ENCODE measurements at regions not wholly inside any gene's neighbourhood (a gene's known extent, or its start where the extent isn't known, plus 50 kb on each side); places are given as distances from the start of the nearest gene placed in this dataset.

GRCh38 chr14:34218881-34219280 is 243.2 kb downstream of the SPTSSA start:
- no peak for DNase-seq (ENCODE audit: low read depth in 2 of 2)

- DNase-seq (ENCODE audit: low read depth in 2 of 2), result no peak
Observed at GRCh38 chr14:34214961-34215360, 247.1 kb downstream of the SPTSSA start.

GRCh38 chr14:34213332-34213731 is 248.7 kb downstream of the SPTSSA start:
- no peak for DNase-seq (ENCODE audit: low read depth in 2 of 2)

GRCh38 chr14:34212172-34212929 is 249.7 kb downstream of the SPTSSA start:
- no peak for DNase-seq (ENCODE audit: low read depth in 2 of 2)

- no peak for DNase-seq (ENCODE audit: low read depth in 2 of 2)
Observed at GRCh38 chr14:34211732-34212131, 250.3 kb downstream of the SPTSSA start.

GRCh38 chr14:34208532-34208931 is 253.5 kb downstream of the SPTSSA start:
- DNase-seq (ENCODE audit: low read depth in 2 of 2), result no peak

GRCh38 chr14:34205799-34206198 is 254.9 kb upstream of the EGLN3 start:
- DNase-seq (ENCODE audit: low read depth in 2 of 2), result no peak

- no peak for DNase-seq (ENCODE audit: low read depth in 2 of 2)
Observed at GRCh38 chr14:34204774-34205173, 253.9 kb upstream of the EGLN3 start.

- no peak for DNase-seq (ENCODE audit: low read depth in 2 of 2)
Observed at GRCh38 chr14:34203251-34203722, 252.4 kb upstream of the EGLN3 start.

GRCh38 chr14:34201909-34202637 is 251.2 kb upstream of the EGLN3 start:
- no peak for DNase-seq (ENCODE audit: low read depth in 2 of 2)

GRCh38 chr14:34199585-34199984 is 248.7 kb upstream of the EGLN3 start:
- DNase-seq (ENCODE audit: low read depth in 2 of 2), result peak; percentile 9 to 15

- DNase-seq (ENCODE audit: low read depth in 2 of 2), result no peak
Observed at GRCh38 chr14:34198096-34198495, 247.2 kb upstream of the EGLN3 start.

GRCh38 chr14:34195964-34196363 is 245.1 kb upstream of the EGLN3 start:
- no peak for DNase-seq (ENCODE audit: low read depth in 2 of 2)

GRCh38 chr14:34190717-34191116 is 239.8 kb upstream of the EGLN3 start:
- no peak for DNase-seq (ENCODE audit: low read depth in 2 of 2)

GRCh38 chr14:34189866-34190265 is 239.0 kb upstream of the EGLN3 start:
- no peak for DNase-seq (ENCODE audit: low read depth in 2 of 2)

- no peak for DNase-seq (ENCODE audit: low read depth in 2 of 2)
Observed at GRCh38 chr14:34187519-34188044, 236.7 kb upstream of the EGLN3 start.

GRCh38 chr14:34187061-34187460 is 236.2 kb upstream of the EGLN3 start:
- no peak for DNase-seq (ENCODE audit: low read depth in 2 of 2)

- no peak for DNase-seq (ENCODE audit: low read depth in 2 of 2)
Observed at GRCh38 chr14:34184126-34184525, 233.3 kb upstream of the EGLN3 start.

- no peak for DNase-seq (ENCODE audit: low read depth in 2 of 2)
Observed at GRCh38 chr14:34183478-34183877, 232.6 kb upstream of the EGLN3 start.

- DNase-seq (ENCODE audit: low read depth in 2 of 2), result no peak
Observed at GRCh38 chr14:34181338-34181737, 230.5 kb upstream of the EGLN3 start.

GRCh38 chr14:34180869-34181268 is 230.0 kb upstream of the EGLN3 start:
- DNase-seq (ENCODE audit: low read depth in 2 of 2), result no peak

GRCh38 chr14:34180434-34180833 is 229.6 kb upstream of the EGLN3 start:
- DNase-seq (ENCODE audit: low read depth in 2 of 2), result no peak

GRCh38 chr14:34179727-34180126 is 228.9 kb upstream of the EGLN3 start:
- no peak for DNase-seq (ENCODE audit: low read depth in 2 of 2)

Data from stimulated activated CD8-positive, alpha-beta memory T cell treated with anti-CD3 and anti-CD28 coated beads, Interleukin-2, amount 100 ng/mL, for 48 hours (primary cell).